Hematopoietic multipotent progenitor cell treated with erythropoietin and hydrocortisone succinate and interleukin-3 and kit ligand, for 6 days (in vitro differentiated cells): ENCODE measurements at regions not wholly inside any gene's neighbourhood (a gene's known extent, or its start where the extent isn't known, plus 50 kb on each side); places are given as distances from the start of the nearest gene placed in this dataset.

Experiments
- DNase-seq: peaks from one replicate; pipeline ENCODE4 v3.0.0-alpha.2; 2015

- DNase-seq = no peak
Measured at GRCh38 chr6:99138445-99138844, 190.7 kb upstream of the FBXL4 start.

- no peak for DNase-seq
Measured at GRCh38 chr6:99137314-99137713, 189.6 kb upstream of the FBXL4 start.

- DNase-seq = no peak
Measured at GRCh38 chr6:99136488-99136887, 188.7 kb upstream of the FBXL4 start.

GRCh38 chr6:99132026-99132635, 184.4 kb upstream of the FBXL4 start:
- DNase-seq = no peak

- DNase-seq = no peak
Measured at GRCh38 chr6:99130897-99131873, 183.4 kb upstream of the FBXL4 start.

GRCh38 chr6:99129835-99130234, 182.1 kb upstream of the FBXL4 start:
- no peak for DNase-seq

GRCh38 chr6:99121748-99122147, 174.0 kb upstream of the FBXL4 start:
- DNase-seq = no peak

- no peak for DNase-seq
Measured at GRCh38 chr6:99120641-99121040, 172.9 kb upstream of the FBXL4 start.

- peak; percentile 62 for DNase-seq
Measured at GRCh38 chr6:99119109-99120031, 171.6 kb upstream of the FBXL4 start.

- no peak for DNase-seq
Measured at GRCh38 chr6:99114769-99115406, 167.1 kb upstream of the FBXL4 start.

- no peak for DNase-seq
Measured at GRCh38 chr6:99111590-99111989, 163.8 kb upstream of the FBXL4 start.

- DNase-seq = no peak
Measured at GRCh38 chr6:99110029-99110428, 162.3 kb upstream of the FBXL4 start.

- no peak for DNase-seq
Measured at GRCh38 chr6:99104218-99104617, 156.5 kb upstream of the FBXL4 start.

- no peak for DNase-seq
Measured at GRCh38 chr6:99099243-99099642, 151.5 kb upstream of the FBXL4 start.

GRCh38 chr6:99096170-99096569, 148.4 kb upstream of the FBXL4 start:
- no peak for DNase-seq

- DNase-seq = no peak
Measured at GRCh38 chr6:99093456-99094190, 145.9 kb upstream of the FBXL4 start.

- DNase-seq = no peak
Measured at GRCh38 chr6:99092461-99092860, 144.7 kb upstream of the FBXL4 start.

GRCh38 chr6:99091985-99092384, 144.2 kb upstream of the FBXL4 start:
- DNase-seq = no peak

- no peak for DNase-seq
Measured at GRCh38 chr6:99080191-99080590, 132.4 kb upstream of the FBXL4 start.

GRCh38 chr6:99079058-99079457, 131.3 kb upstream of the FBXL4 start:
- no peak for DNase-seq

- no peak for DNase-seq
Measured at GRCh38 chr6:99073223-99073622, 125.5 kb upstream of the FBXL4 start.

- no peak for DNase-seq
Measured at GRCh38 chr6:99066044-99066443, 118.3 kb upstream of the FBXL4 start.
